HepG2 (cell line): ENCODE measurements at regions not wholly inside any gene's neighbourhood (a gene's known extent, or its start where the extent isn't known, plus 50 kb on each side); places are given as distances from the start of the nearest gene placed in this dataset.
"Not testable (repeated sequence)": the region's sequence is repeated elsewhere in the genome, so short reads cannot be mapped to it uniquely, and the experiment has no call there.

Experiments used
- ATAC-seq: fragments of 200-7000 bp; cut with Tn5 transposase; 3 replicates; pipeline ENCODE4 v1.9.1; 2020; ENCODE audit warnings: mild to moderate bottlenecking, moderate library complexity
- BruUV-seq: library from RNA; stranded (reverse); fragments of 400-500 nt; replicated peaks from 2 replicates; lab custom pipeline; 2021; lab: Mats Ljungman, UMichigan
- CTCF ChIA-PET: fragments of 300-600 bp; formaldehyde crosslinking; extraction: SDS; loops from one replicate; lab custom pipeline; 2021; ENCODE audit warnings: low total read pairs, inconsistent platforms, low intra/inter-chr PET ratio; lab: Yijun Ruan, JAX
- POLR2A ChIA-PET: fragments of 350-600 bp; sonication (Branson Sonifier 250); formaldehyde crosslinking; loops from one replicate; lab custom pipeline; 2020; ENCODE audit warnings: antibody characterized with exemption, inconsistent platforms; lab: Yijun Ruan, JAX
- DNase-seq: peaks from one replicate; pipeline ENCODE4 v3.0.0-alpha.2; 2015; ENCODE audit warnings: low spot score
- FAIRE-seq: peaks from 3 replicates; lab custom pipeline; 2011; peaks lifted over from hg19 to GRCh38; lab: Jason Lieb, UNC
- H2AFZ ChIP-seq: one replicate; pipeline ENCODE4 v1.6.1; 2011; ENCODE audit warnings: low read length, inconsistent platforms
- H3K27ac ChIP-seq: fragments of 300-600 bp; 3 replicates; pipeline ENCODE4 v1.8.0; 2011; ENCODE audit warnings: mixed run types, mild to moderate bottlenecking, mixed read lengths, low read length, inconsistent platforms; ENCODE audit not compliant: insufficient read depth; ENCODE audit errors: extremely low read length
- H3K27me3 ChIP-seq, 2 experiments: fragments of 200-600 bp in 1 of 2; 2 replicates in 1 of 2; 3 replicates in 1 of 2; pipeline versions ENCODE4 v1.6.0 to v1.8.0; 2011; ENCODE audit warnings: low read length in 2 of 2, mild to moderate bottlenecking in 2 of 2, moderate library complexity in 2 of 2, inconsistent platforms in 1 of 2; ENCODE audit not compliant: insufficient read depth in 2 of 2, control insufficient read depth in 1 of 2
- H3K36me3 ChIP-seq, 2 experiments: fragments of 200-600 bp in 1 of 2; replicated peaks in 1 of 2; 2 replicates in 1 of 2; 3 replicates in 1 of 2; pipeline versions ENCODE4 v1.5.1 to v1.8.0; 2011; ENCODE audit warnings: low read length in 2 of 2, inconsistent platforms in 1 of 2; ENCODE audit not compliant: insufficient read depth in 2 of 2, control insufficient read depth in 1 of 2
- H3K4me1 ChIP-seq: 2 replicates; pipeline ENCODE4 v1.5.1; 2012; ENCODE audit warnings: low read length, inconsistent platforms; ENCODE audit not compliant: insufficient read depth
- H3K4me2 ChIP-seq: 2 replicates; pipeline ENCODE4 v1.6.0; 2011; ENCODE audit warnings: low read depth, low read length, inconsistent platforms
- H3K4me3 ChIP-seq, 3 experiments: fragments of 200-600 bp in 1 of 3; sonication (generic), shearing (Covaris generic) in 1 of 3; replicated peaks in 1 of 3; 2 replicates each; pipeline ENCODE4 v1.5.1; 2011 to 2016; ENCODE audit warnings: low read length in 3 of 3, inconsistent platforms in 2 of 3, low read depth in 2 of 3, mild to moderate bottlenecking in 2 of 3, control low read depth in 1 of 3, mixed read lengths in 1 of 3; ENCODE audit not compliant: insufficient read depth in 1 of 3
- H3K79me2 ChIP-seq: one replicate; pipeline ENCODE4 v1.6.1; 2011; ENCODE audit warnings: low read length, inconsistent platforms; ENCODE audit not compliant: insufficient read depth
- H3K9ac ChIP-seq: 2 replicates; pipeline ENCODE4 v1.6.0; 2011; ENCODE audit warnings: mild to moderate bottlenecking, low read depth, low read length, inconsistent platforms; ENCODE audit not compliant: insufficient read depth
- H3K9me3 ChIP-seq: 2 replicates; pipeline ENCODE4 v1.5.1; 2012; ENCODE audit warnings: mild to moderate bottlenecking, low read length
- H4K20me1 ChIP-seq: 2 replicates; pipeline ENCODE4 v1.6.0; 2011; ENCODE audit warnings: inconsistent platforms, mild to moderate bottlenecking, low read length, moderate library complexity; ENCODE audit not compliant: insufficient read depth
- ZBTB49 ChIP-seq: sonication (generic); formaldehyde crosslinking; IDR thresholded peaks from 2 replicates; pipeline ENCODE4 v1.4.0; 2020; ENCODE audit warnings: missing genetic modification reagents, borderline replicate concordance
- ZNF101 ChIP-seq: sonication (generic); formaldehyde crosslinking; IDR thresholded peaks from 2 replicates; pipeline ENCODE4 v1.4.0; 2020; ENCODE audit warnings: mild to moderate bottlenecking, low read depth, missing genetic modification reagents, borderline replicate concordance
- ZNF326 ChIP-seq: sonication (generic); formaldehyde crosslinking; IDR thresholded peaks from 2 replicates; pipeline ENCODE4 v1.4.0; 2020; ENCODE audit warnings: missing genetic modification reagents, borderline replicate concordance
- ZNF431 ChIP-seq: sonication (generic); formaldehyde crosslinking; IDR thresholded peaks from 2 replicates; pipeline ENCODE4 v1.9.0; 2022; ENCODE audit warnings: missing genetic modification reagents, low read depth, mild to moderate bottlenecking, borderline replicate concordance
- ZNF713 ChIP-seq: sonication (generic); formaldehyde crosslinking; IDR thresholded peaks from 2 replicates; pipeline ENCODE4 v1.4.0; 2020; ENCODE audit warnings: mild to moderate bottlenecking, missing genetic modification reagents
- WGBS: methylation state at CpG from one replicate; pipeline ENCODE4 v1.1.6; 2017; ENCODE audit warnings: low lambda C conversion rate; 5-methylcytosine and 5-hydroxymethylcytosine counted together
- in situ Hi-C: cut with HindIII; loops from 2 replicates; pipeline ENCODE4 v1.10.0; 2017; ENCODE audit warnings: low pct_unique_long_range_greater_than_20kb; ENCODE audit not compliant: extremely low pct_ligation_motif_present
- intact Hi-C: fragments of 100-400 bp; cut with micrococcal nuclease; formaldehyde crosslinking; loops from one replicate; pipeline ENCODE4 v1.10.0; 2022; ENCODE audit not compliant: unreplicated experiment

- BruUV-seq, H4K20me1 ChIP-seq, intact Hi-C loops, ATAC-seq, H2AFZ ChIP-seq, H3K4me1 ChIP-seq, H3K27me3 ChIP-seq, H3K27ac ChIP-seq, H3K4me2 ChIP-seq, DNase-seq, H3K9me3 ChIP-seq, H3K79me2 ChIP-seq, in situ Hi-C loops, H3K36me3 ChIP-seq, H3K4me3 ChIP-seq, H3K9ac ChIP-seq, CTCF ChIA-PET, FAIRE-seq: not testable (repeated sequence)
- TF ChIP-seq ZNF431 (CRISPR knock-in tag) = 0 out of 2 replicates have a peak, but pooled peaks have one; percentile 42
- POLR2A ChIA-PET = interaction anchor here (1.4 kb wide), 1 partner anchor 34 kb away, joined by 3 read pairs; no protein-coding TSS in a partner anchor
- WGBS = 68% methylated on average over 7 of the region's 7 CpGs
These were observed 53.5 kb upstream of the JADE2 start for GRCh38 chr5:134471858-134472449.

DNA sequence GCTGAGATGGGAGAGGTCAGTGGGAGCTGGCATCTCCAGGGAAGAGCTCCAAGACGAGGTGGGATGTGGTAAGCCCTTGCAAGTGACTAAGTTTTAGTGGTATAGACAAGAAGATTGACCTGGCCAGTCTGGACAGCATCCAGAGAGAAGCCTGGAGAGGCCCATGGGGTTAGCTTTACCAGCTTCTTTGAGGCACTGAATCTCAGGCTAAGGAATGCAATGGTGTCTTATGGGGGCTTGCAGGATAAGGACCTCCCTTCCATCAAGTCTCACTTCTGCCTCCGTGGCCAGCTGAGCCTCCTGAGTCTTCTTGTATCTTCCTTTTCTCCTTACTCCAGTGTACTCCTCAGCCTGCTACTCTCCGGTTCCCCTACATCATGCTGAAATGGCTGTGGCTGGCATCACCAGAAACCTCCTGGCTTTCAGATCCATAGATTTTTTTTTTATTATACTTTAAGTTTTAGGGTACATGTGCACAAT lies 56.5 kb upstream of the JADE2 start:
- Histone ChIP-seq H3K4me3 (no peak overlapping the region), H3K9ac (no peak overlapping the region), H3K27ac (no peak overlapping the region), H2AFZ (no peak overlapping the region), H3K36me3 (no peaks in the 10 kb centered on the region), H4K20me1 (no peaks in the 10 kb centered on the region), H3K4me1 (peaks cover 26% of the 10 kb centered on the region), H3K9me3 (no peaks in the 10 kb centered on the region), H3K79me2 (no peaks in the 10 kb centered on the region), H3K27me3 (no peaks in the 10 kb centered on the region; a peak in 2 of 5 replicates), H3K4me2 (no peak overlapping the region)
- 38% methylated on average over 3 of the region's 3 CpGs for WGBS
- intact Hi-C loops = loop anchor here (5.0 kb wide), 1 partner anchor 52 kb away; no protein-coding TSS in a partner anchor
- ChIA-PET CTCF (no interaction called here), POLR2A (interaction anchor here (5.4 to 5.6 kb wide), 2 partner anchors 35 to 54 kb away, joined by 86 to 181 read pairs; no protein-coding TSS in a partner anchor)
- in situ Hi-C loops = loop anchor here (5.0 kb wide), 1 partner anchor 43 kb away; no protein-coding TSS in a partner anchor
- DNase-seq (no peak), FAIRE-seq (no peak), ATAC-seq (no peak)
- no TSS peak for BruUV-seq
- TF ChIP-seq ZNF101 (CRISPR knock-in tag) (no peak), ZNF326 (CRISPR knock-in tag) (no peak), ZBTB49 (no peak), ZNF713 (CRISPR knock-in tag) (no peak)
